Progenitor cell of endocrine pancreas (in vitro differentiated cells): ENCODE measurements at regions not wholly inside any gene's neighbourhood (a gene's known extent, or its start where the extent isn't known, plus 50 kb on each side); places are given as distances from the start of the nearest gene placed in this dataset.

Experiments
- DNase-seq: peaks from one replicate; pipeline ENCODE4 v3.0.0; 2021; ENCODE audit warnings: low spot score; ENCODE audit not compliant: unreplicated experiment
- H3K27ac Mint-ChIP-seq: 2 replicates; pipeline ENCODE4 v1.8.0; 2021; ENCODE audit warnings: mild to moderate bottlenecking, moderate library complexity, mixed read lengths
- H3K27me3 Mint-ChIP-seq: 2 replicates; pipeline ENCODE4 v1.8.0; 2021; ENCODE audit warnings: mixed read lengths
- H3K36me3 Mint-ChIP-seq: 2 replicates; pipeline ENCODE4 v1.8.0; 2022; ENCODE audit warnings: mixed read lengths; ENCODE audit not compliant: insufficient read depth
- H3K4me1 Mint-ChIP-seq: 2 replicates; pipeline ENCODE4 v1.8.0; 2021; ENCODE audit warnings: low read depth, mixed read lengths
- H3K4me3 Mint-ChIP-seq: 2 replicates; pipeline ENCODE4 v1.8.0; 2021; ENCODE audit warnings: low read depth, mild to moderate bottlenecking, moderate library complexity, mixed read lengths
- H3K9me3 Mint-ChIP-seq: 2 replicates; pipeline ENCODE4 v1.8.0; 2021; ENCODE audit warnings: low read depth, mixed read lengths
- TF ChIP-seq, protein P1 (sequence below): fragments of 200-600 bp; sonication (generic); IDR thresholded peaks from one replicate; pipeline ENCODE4 v1.5.0; 2021; ENCODE audit warnings: antibody characterized with exemption, mild to moderate bottlenecking; ENCODE audit not compliant: unreplicated experiment

DNA sequence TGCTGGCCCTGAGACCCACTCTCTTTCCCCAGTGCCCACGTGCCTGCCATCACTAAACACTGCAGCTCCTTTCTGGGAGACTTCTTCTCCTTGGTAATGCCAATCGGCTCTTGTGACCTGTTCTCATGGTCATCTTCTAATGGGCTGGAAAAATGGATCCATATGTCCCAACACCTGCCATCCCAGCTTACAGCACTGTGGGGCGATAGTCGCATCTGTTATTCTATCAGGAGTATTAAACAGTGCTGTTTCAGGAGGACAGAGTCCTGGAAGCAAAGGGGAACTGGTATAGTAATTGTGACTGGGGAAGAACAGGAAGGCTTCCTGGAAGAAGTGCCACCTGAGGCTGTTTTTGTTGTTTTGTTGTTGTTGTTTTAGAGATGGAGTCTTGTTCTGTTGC, 411.2 kb downstream of the GLRX3 start:
- H3K4me3 Mint-ChIP-seq: no peak overlapping the region

DNA sequence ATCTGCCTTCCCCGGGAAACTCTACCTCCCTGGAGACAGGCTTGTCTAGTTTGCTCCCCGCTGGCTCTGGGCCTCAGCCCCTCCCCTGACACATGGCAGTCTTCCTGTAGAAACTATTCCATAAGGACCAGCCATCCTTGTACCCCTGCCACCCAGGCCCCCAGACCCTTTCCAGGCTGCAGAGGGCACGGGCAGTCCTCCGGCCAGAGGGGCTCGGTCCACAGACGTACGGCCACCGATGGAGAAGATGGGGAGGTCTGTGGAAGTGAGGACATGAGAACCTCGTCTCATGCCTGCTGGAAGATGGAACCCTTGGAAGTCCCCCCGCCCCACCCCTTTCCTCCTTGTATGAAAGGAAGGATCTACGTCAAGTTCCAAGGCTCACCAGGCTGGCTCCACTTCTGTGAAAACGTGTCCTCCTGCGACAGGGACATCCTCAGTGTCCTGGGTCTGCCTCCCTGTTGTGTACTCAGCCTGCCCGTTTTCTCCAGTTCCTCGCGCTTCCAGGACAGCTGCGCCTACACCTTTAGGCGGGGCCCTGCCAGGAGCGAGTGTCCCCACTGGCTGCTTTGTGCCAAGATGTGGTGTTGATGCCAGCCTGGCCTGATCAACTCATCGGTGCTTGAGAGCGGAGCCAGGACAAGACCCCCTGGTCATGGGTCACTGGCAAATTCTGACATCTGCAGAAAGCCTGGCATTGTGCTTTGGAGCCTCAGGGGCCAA, 414.9 kb downstream of the GLRX3 start:
- TF ChIP-seq, protein P1, sequence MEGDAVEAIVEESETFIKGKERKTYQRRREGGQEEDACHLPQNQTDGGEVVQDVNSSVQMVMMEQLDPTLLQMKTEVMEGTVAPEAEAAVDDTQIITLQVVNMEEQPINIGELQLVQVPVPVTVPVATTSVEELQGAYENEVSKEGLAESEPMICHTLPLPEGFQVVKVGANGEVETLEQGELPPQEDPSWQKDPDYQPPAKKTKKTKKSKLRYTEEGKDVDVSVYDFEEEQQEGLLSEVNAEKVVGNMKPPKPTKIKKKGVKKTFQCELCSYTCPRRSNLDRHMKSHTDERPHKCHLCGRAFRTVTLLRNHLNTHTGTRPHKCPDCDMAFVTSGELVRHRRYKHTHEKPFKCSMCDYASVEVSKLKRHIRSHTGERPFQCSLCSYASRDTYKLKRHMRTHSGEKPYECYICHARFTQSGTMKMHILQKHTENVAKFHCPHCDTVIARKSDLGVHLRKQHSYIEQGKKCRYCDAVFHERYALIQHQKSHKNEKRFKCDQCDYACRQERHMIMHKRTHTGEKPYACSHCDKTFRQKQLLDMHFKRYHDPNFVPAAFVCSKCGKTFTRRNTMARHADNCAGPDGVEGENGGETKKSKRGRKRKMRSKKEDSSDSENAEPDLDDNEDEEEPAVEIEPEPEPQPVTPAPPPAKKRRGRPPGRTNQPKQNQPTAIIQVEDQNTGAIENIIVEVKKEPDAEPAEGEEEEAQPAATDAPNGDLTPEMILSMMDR: no peak
- Mint-ChIP-seq H3K9me3 (no peaks in the 10 kb centered on the region), H3K27me3 (peaks cover 43% of the 10 kb centered on the region), H3K4me3 (no peak overlapping the region), H3K36me3 (no peaks in the 10 kb centered on the region), H3K27ac (peak overlapping the region; percentile 54), H3K4me1 (no peaks in the 10 kb centered on the region)
- no peak for DNase-seq

More for the DNA sequence above, 411.2 kb downstream of the GLRX3 start:
- no peak overlapping the region for H3K27ac Mint-ChIP-seq
- no peaks in the 10 kb centered on the region for H3K9me3 Mint-ChIP-seq
- peaks cover 46% of the 10 kb centered on the region for H3K27me3 Mint-ChIP-seq
- TF ChIP-seq, protein P1: peak; percentile 46
- H3K4me1 Mint-ChIP-seq: no peaks in the 10 kb centered on the region
- no peaks in the 10 kb centered on the region for H3K36me3 Mint-ChIP-seq
- no peak for DNase-seq

DNA sequence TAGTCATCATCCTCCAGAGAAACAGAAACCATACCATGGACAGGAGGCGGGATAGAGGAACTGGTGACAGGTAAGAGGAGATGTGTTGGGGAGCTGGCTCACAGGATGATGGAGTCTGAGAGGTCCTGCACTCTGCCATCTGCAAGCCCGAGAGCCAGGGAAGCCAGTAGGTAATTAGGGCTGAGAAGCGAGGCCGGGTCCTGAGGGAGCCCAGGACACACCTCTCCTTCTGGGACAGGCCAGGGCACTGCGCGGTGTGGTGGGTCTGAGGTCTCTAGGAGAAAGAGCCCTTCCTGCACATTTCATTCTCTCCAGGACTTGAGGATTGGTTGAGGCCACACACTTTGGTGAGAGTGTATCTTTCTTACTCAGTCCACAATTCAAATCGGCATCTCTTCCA, 415.5 kb downstream of the GLRX3 start:
- Mint-ChIP-seq H3K36me3 (no peaks in the 10 kb centered on the region), H3K9me3 (no peaks in the 10 kb centered on the region), H3K27me3 (peaks cover 46% of the 10 kb centered on the region), H3K4me3 (no peak overlapping the region), H3K4me1 (no peaks in the 10 kb centered on the region), H3K27ac (peak overlapping the region; percentile 54)
- TF ChIP-seq, protein P1: no peak
- DNase-seq: no peak

DNA sequence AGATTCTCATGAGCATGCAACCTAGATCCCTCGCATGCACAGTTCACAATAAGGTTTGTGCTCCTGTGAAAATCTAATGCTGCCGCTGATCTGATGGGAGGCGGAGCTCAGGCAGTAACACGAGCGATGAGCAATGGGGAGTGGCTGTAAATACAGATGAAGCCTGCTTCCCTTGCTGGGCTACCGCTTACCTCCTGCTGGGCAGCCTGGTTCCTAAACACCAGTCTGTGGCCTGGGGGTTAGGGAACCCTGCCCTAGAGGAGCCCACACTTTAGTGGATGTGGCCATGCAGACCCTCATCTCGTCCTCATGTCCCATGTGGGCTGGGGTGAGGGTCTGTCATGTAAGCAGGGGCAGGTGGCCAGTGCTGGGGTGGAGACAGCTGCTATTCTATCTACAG, 417.6 kb downstream of the GLRX3 start:
- DNase-seq: no peak
- H3K4me1 Mint-ChIP-seq: no peaks in the 10 kb centered on the region
- no peak overlapping the region for H3K4me3 Mint-ChIP-seq
- no peaks in the 10 kb centered on the region for H3K36me3 Mint-ChIP-seq
- H3K27ac Mint-ChIP-seq: no peak overlapping the region
- H3K9me3 Mint-ChIP-seq: no peaks in the 10 kb centered on the region
- H3K27me3 Mint-ChIP-seq: peaks cover 42% of the 10 kb centered on the region
- TF ChIP-seq, protein P1: no peak

DNA sequence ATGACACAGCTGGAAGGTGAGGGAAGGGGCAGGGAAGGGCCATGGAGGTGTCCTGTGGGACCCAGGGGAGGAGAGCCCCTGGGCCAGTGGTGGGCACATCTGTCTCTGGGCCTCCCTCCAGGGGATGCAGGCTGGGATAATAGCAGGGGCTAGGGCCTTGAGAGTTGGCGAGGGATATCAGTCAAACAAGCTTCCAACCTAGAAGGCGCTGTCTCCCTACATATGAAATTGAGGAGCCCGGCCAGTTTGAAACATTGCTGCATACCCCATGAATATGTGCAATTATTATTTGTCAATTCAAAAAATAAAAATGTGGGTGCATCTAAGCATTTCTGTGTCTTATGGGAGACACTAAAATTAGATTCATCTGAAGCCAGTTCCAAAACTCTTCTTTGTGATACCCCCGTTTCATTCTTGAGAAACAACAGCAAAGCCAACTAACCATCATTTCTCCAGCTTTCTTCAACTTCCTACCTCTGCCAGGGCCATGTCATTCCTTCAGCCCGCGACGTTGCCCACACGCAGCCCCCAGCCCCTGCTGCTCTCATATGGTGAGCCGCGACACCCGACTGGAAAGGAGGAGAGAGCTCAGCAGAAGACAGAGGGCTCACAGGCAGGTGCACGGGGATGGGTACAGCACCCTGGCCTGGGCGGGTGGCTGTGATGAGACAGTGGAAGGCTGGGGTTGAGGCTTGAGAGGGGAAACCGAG, 418.7 kb downstream of the GLRX3 start:
- Mint-ChIP-seq H3K27me3 (peaks cover 33% of the 10 kb centered on the region), H3K27ac (no peak overlapping the region), H3K9me3 (no peaks in the 10 kb centered on the region), H3K4me1 (no peaks in the 10 kb centered on the region), H3K4me3 (no peak overlapping the region), H3K36me3 (no peaks in the 10 kb centered on the region)
- TF ChIP-seq, protein P1: no peak
- DNase-seq: no peak
